ENCODE measurements at regions not wholly inside any gene's neighbourhood (a gene's known extent, or its start where the extent isn't known, plus 50 kb on each side); places are given as distances from the start of the nearest gene placed in this dataset.

- no peak for DNase-seq
Observed at GRCh38 chr4:151822331-151822730, 61.5 kb upstream of the GATB start.

DNA sequence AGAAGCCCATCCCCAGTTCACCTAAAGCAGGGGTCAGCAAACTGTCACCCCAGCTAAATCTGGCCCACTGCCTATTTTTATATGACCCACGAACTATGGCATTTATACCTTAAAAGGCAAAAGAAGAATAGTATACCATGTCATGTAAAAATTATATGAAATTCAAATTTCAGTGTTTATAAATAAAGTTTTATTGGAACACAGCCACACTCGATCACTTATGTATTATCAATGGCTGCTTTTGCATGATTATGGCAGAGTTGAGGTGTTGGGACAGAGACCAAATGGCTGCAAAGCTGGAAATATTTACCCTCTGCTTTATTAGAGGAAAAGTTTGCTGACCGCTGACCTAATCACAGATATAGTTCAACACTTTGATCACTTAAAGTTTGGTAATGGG, 59.2 kb upstream of the GATB start:
- DNase-seq = no peak

DNA sequence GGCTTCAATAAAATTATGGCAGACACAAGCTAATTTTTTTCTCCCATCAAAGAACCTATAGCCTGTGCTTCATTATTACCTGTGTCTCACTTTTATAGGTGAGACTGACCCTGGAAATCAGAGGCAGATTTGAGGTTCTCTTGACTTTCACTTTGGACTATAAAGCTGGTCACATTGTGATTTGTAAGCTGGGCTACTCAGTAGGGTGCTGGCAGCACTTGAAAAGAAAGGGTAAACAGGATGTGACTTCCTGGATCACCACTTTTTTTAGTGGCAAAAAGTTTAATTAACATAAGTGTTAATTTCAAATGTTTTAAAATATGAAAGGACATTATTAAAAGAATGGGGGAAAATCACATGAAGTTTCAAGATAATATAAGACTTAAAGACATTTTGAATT, 50.6 kb upstream of the GATB start:
- DNase-seq = no peak
